Liver (tissue), 8 donors: ENCODE measurements at regions not wholly inside any gene's neighbourhood (a gene's known extent, or its start where the extent isn't known, plus 50 kb on each side); places are given as distances from the start of the nearest gene placed in this dataset.

Experiments
- DNase-seq: peaks from one replicate; pipeline ENCODE4 v3.0.0-alpha.2; 2017; ENCODE audit warnings: low spot score
- H3K27ac ChIP-seq, 2 donors: one replicate each; pipeline ENCODE4 v1.7.0; 2013; ENCODE audit warnings: inconsistent platforms in 2 of 2, low read length in 2 of 2, control low read depth in 1 of 2, low read depth in 1 of 2, mild to moderate bottlenecking in 1 of 2
- H3K27me3 ChIP-seq, 4 donors: one replicate each; pipeline versions ENCODE4 v1.6.1 to v1.7.0; 2013; ENCODE audit warnings: low read length in 3 of 4, inconsistent platforms in 1 of 4, mild to moderate bottlenecking in 1 of 4, moderate library complexity in 1 of 4; ENCODE audit not compliant: control insufficient read depth in 4 of 4, insufficient read depth in 4 of 4
- H3K36me3 ChIP-seq, 4 donors: one replicate each; pipeline versions ENCODE4 v1.6.1 to v1.7.0; 2013; ENCODE audit warnings: low read length in 3 of 4, mild to moderate bottlenecking in 3 of 4, low read depth in 1 of 4, moderate library complexity in 1 of 4; ENCODE audit not compliant: control insufficient read depth in 4 of 4, insufficient read depth in 3 of 4
- H3K4me1 ChIP-seq, 4 donors: one replicate each; pipeline versions ENCODE4 v1.6.1 to v1.7.0; 2013; ENCODE audit warnings: low read length in 3 of 4, mild to moderate bottlenecking in 3 of 4, moderate library complexity in 1 of 4; ENCODE audit not compliant: control insufficient read depth in 4 of 4, insufficient read depth in 4 of 4
- H3K4me3 ChIP-seq, 3 donors: one replicate each; pipeline versions ENCODE4 v1.6.1 to v1.7.0; 2013; ENCODE audit warnings: low read length in 3 of 3, control low read depth in 1 of 3, low read depth in 1 of 3, mild to moderate bottlenecking in 1 of 3
- H3K9ac ChIP-seq, 2 donors: one replicate each; pipeline ENCODE4 v1.7.0; 2013; ENCODE audit warnings: low read length in 2 of 2, mild to moderate bottlenecking in 2 of 2, moderate library complexity in 2 of 2, control low read depth in 1 of 2, low read depth in 1 of 2
- H3K9me3 ChIP-seq, 4 donors: one replicate each; pipeline versions ENCODE4 v1.6.1 to v1.7.0; 2013; ENCODE audit warnings: low read length in 3 of 4; ENCODE audit not compliant: control insufficient read depth in 4 of 4
- FOXA1 ChIP-seq: IDR thresholded peaks from 2 replicates; pipeline ENCODE4 v1.6.1; 2016; ENCODE audit warnings: antibody characterized with exemption
- GABPA ChIP-seq, 2 donors: IDR thresholded peaks in 1 of 2; conservative IDR thresholded peaks in 1 of 2; 2 replicates each; pipeline ENCODE4 v1.6.1; 2016; ENCODE audit warnings: antibody characterized with exemption in 2 of 2, mild to moderate bottlenecking in 1 of 2, moderate library complexity in 1 of 2
- HNF4G ChIP-seq: IDR thresholded peaks from 2 replicates; pipeline ENCODE4 v1.6.1; 2016; ENCODE audit warnings: antibody characterized with exemption
- JUND ChIP-seq, 2 donors: IDR thresholded peaks; 2 replicates each; pipeline ENCODE4 v1.6.1; 2016; ENCODE audit warnings: antibody characterized with exemption in 2 of 2
- NR2F2 ChIP-seq: IDR thresholded peaks from 2 replicates; pipeline ENCODE4 v1.6.1; 2016; ENCODE audit warnings: antibody characterized with exemption
- RAD21 ChIP-seq, 2 donors: IDR thresholded peaks; 2 replicates each; pipeline ENCODE4 v1.6.1; 2016; ENCODE audit warnings: antibody characterized with exemption in 2 of 2, mild to moderate bottlenecking in 2 of 2
- REST ChIP-seq: IDR thresholded peaks from 2 replicates; pipeline ENCODE4 v1.6.1; 2016; ENCODE audit warnings: antibody characterized with exemption, mild to moderate bottlenecking
- RXRA ChIP-seq, 2 donors: IDR thresholded peaks; 2 replicates each; pipeline ENCODE4 v1.6.1; 2017 to 2018; ENCODE audit warnings: antibody characterized with exemption in 2 of 2, mild to moderate bottlenecking in 1 of 2
- SP1 ChIP-seq: IDR thresholded peaks from 2 replicates; pipeline ENCODE4 v1.6.1; 2018; ENCODE audit warnings: antibody characterized with exemption, mild to moderate bottlenecking
- TAF1 ChIP-seq: conservative IDR thresholded peaks from 2 replicates; pipeline ENCODE4 v1.6.1; 2016; ENCODE audit warnings: antibody characterized with exemption, mild to moderate bottlenecking
- YY1 ChIP-seq: IDR thresholded peaks from 2 replicates; pipeline ENCODE4 v1.6.1; 2016; ENCODE audit warnings: antibody characterized with exemption, mild to moderate bottlenecking
- WGBS: extraction: QIAGEN DNeasy Blood & Tissue Kit; methylation state at CpG from one replicate; pipeline ENCODE4 v1.1.7; 2013; 5-methylcytosine and 5-hydroxymethylcytosine counted together
- TF ChIP-seq, protein P1 (sequence below): IDR thresholded peaks from 2 replicates; pipeline ENCODE4 v1.6.1; 2016; ENCODE audit warnings: antibody characterized with exemption
- TF ChIP-seq, protein P2 (sequence below): IDR thresholded peaks from 2 replicates; pipeline ENCODE4 v1.6.1; 2016; ENCODE audit warnings: antibody characterized with exemption
- TF ChIP-seq, protein P3 (sequence below): fragments of 150-350 bp; IDR thresholded peaks from 2 replicates; pipeline ENCODE4 v1.5.1; 2017; ENCODE audit warnings: improper control_type of control experiment, low read depth, low read length; ENCODE audit not compliant: missing input control
- donor health status: healthy.
- donor health status: healthy.
- donor health status: healthy.
- donor health status: healthy.
- donor health status: healthy.

- Histone ChIP-seq H3K4me3 (no peak overlapping the region), H3K36me3 (no peaks in the 10 kb centered on the region), H3K9ac (no peak overlapping the region), H3K27me3 (no peaks in the 10 kb centered on the region), H3K9me3 (no peaks in the 10 kb centered on the region), H3K4me1 (no peaks in the 10 kb centered on the region), H3K27ac (no peak overlapping the region)
- WGBS, result 75% methylated on average over 1 of the region's 1 CpG
- TF ChIP-seq SP1 (no peak), FOXA1 (no peak), NR2F2 (no peak), YY1 (no peak), GABPA (IDR thresholded peaks at IDR 0.05 in 1 of 2, conservative IDR thresholded peaks at IDR 0.05 in 1 of 2) (no peak), RAD21 (IDR thresholded peaks at IDR 0.05) (no peak)
- TF ChIP-seq, protein P1, sequence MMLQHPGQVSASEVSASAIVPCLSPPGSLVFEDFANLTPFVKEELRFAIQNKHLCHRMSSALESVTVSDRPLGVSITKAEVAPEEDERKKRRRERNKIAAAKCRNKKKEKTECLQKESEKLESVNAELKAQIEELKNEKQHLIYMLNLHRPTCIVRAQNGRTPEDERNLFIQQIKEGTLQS, result no peak
- DNase-seq, result no peak
These were observed 322.3 kb upstream of the E2F7 start for GRCh38 chr12:77387671-77388070.

DNA sequence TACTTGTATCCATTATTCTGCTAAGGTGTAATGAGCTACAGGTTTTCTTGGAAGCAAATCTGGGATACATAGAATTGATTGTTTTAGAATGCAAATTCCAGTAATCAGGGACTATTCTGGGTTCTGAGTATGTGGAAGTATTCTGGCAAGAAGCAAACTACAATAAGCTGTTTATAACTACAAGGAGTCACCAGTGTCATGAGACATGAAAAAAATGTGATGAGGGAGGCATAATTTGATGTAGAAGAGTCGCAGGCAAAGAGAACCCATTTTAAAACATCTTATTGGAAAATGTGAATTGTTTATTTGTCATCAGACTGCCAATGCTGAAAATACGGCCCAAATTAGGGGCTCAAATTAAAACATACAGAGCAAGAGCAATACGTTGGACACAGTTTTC lies 321.8 kb upstream of the E2F7 start:
- DNase-seq, result no peak
- H3K4me1 ChIP-seq, result no peaks in the 10 kb centered on the region
- H3K9ac ChIP-seq, result no peak overlapping the region
- TF ChIP-seq, protein P1, result no peak
- TF ChIP-seq, protein P2, sequence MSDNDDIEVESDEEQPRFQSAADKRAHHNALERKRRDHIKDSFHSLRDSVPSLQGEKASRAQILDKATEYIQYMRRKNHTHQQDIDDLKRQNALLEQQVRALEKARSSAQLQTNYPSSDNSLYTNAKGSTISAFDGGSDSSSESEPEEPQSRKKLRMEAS, result no peak
- no peak overlapping the region for H3K4me3 ChIP-seq
- no peaks in the 10 kb centered on the region for H3K36me3 ChIP-seq
- no peaks in the 10 kb centered on the region for H3K9me3 ChIP-seq
- H3K27me3 ChIP-seq, result no peaks in the 10 kb centered on the region
- H3K27ac ChIP-seq, result no peak overlapping the region
- WGBS, result 65% methylated on average over 3 of the region's 3 CpGs

- no peak overlapping the region for H3K27ac ChIP-seq
- no peaks in the 10 kb centered on the region for H3K36me3 ChIP-seq
- no peaks in the 10 kb centered on the region for H3K4me1 ChIP-seq
- no peaks in the 10 kb centered on the region for H3K27me3 ChIP-seq
- no peak overlapping the region for H3K4me3 ChIP-seq
- no peaks in the 10 kb centered on the region for H3K9me3 ChIP-seq
- TF ChIP-seq NR2F2 (no peak), HNF4G (no peak), SP1 (no peak), REST (no peak), GABPA (IDR thresholded peaks at IDR 0.05 in 1 of 2, conservative IDR thresholded peaks at IDR 0.05 in 1 of 2) (no peak), YY1 (no peak), TAF1 (no peak), JUND (IDR thresholded peaks at IDR 0.05) (no peak), RAD21 (IDR thresholded peaks at IDR 0.05) (no peak), RXRA (IDR thresholded peaks at IDR 0.05) (no peak)
- TF ChIP-seq, protein P1, result no peak
- TF ChIP-seq, protein P3, sequence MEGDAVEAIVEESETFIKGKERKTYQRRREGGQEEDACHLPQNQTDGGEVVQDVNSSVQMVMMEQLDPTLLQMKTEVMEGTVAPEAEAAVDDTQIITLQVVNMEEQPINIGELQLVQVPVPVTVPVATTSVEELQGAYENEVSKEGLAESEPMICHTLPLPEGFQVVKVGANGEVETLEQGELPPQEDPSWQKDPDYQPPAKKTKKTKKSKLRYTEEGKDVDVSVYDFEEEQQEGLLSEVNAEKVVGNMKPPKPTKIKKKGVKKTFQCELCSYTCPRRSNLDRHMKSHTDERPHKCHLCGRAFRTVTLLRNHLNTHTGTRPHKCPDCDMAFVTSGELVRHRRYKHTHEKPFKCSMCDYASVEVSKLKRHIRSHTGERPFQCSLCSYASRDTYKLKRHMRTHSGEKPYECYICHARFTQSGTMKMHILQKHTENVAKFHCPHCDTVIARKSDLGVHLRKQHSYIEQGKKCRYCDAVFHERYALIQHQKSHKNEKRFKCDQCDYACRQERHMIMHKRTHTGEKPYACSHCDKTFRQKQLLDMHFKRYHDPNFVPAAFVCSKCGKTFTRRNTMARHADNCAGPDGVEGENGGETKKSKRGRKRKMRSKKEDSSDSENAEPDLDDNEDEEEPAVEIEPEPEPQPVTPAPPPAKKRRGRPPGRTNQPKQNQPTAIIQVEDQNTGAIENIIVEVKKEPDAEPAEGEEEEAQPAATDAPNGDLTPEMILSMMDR, result no peak
- H3K9ac ChIP-seq, result no peak overlapping the region
- DNase-seq, result no peak
- 79% methylated on average over 3 of the region's 3 CpGs for WGBS
These were observed 319.6 kb upstream of the E2F7 start for GRCh38 chr12:77384941-77385340.
